Ascending aorta (tissue), 2 donors: ENCODE measurements at regions not wholly inside any gene's neighbourhood (a gene's known extent, or its start where the extent isn't known, plus 50 kb on each side); places are given as distances from the start of the nearest gene placed in this dataset.

Experiments
- DNase-seq, 2 donors: peaks; one replicate each; pipeline ENCODE4 v3.0.0-alpha.2; 2019; ENCODE audit warnings: low spot score in 2 of 2
- H3K27ac ChIP-seq, 2 donors: fragments of 200-600 bp; sonication (generic); one replicate each; pipeline ENCODE4 v1.5.1; 2016 to 2017; ENCODE audit warnings: mild to moderate bottlenecking in 1 of 2
- H3K27me3 ChIP-seq: fragments of 200-600 bp; sonication (generic); one replicate; pipeline ENCODE4 v1.5.1; 2017
- H3K36me3 ChIP-seq, 2 donors: fragments of 200-600 bp; sonication (generic); one replicate each; pipeline ENCODE4 v1.5.1; 2016
- H3K4me1 ChIP-seq, 2 donors: fragments of 200-600 bp; sonication (generic); one replicate each; pipeline ENCODE4 v1.5.1; 2016 to 2017; ENCODE audit warnings: mild to moderate bottlenecking in 1 of 2
- H3K4me3 ChIP-seq, 2 donors: fragments of 200-600 bp; sonication (generic); one replicate each; pipeline ENCODE4 v1.5.1; 2016 to 2017; ENCODE audit warnings: mild to moderate bottlenecking in 1 of 2
- H3K9me3 ChIP-seq, 2 donors: fragments of 200-600 bp; sonication (generic); one replicate each; pipeline ENCODE4 v1.5.1; 2016
- intact Hi-C: fragments of 100-400 bp; cut with DNase I; formaldehyde crosslinking; loops from one replicate; pipeline ENCODE4 v1.15.1; 2023
- TF ChIP-seq, protein P1 (sequence below), 3 experiments: fragments of 200-600 bp in 2 of 3; fragments of 450-650 bp in 1 of 3; sonication (generic) in 2 of 3; IDR thresholded peaks; one replicate each; pipeline ENCODE4 v1.5.1; 2016 to 2019; ENCODE audit warnings: antibody characterized with exemption in 3 of 3, mild to moderate bottlenecking in 1 of 3, moderate library complexity in 1 of 3

GRCh38 chr2:407630-408029, 119.7 kb upstream of the ALKAL2 start:
- Histone ChIP-seq H3K27me3 (no peaks in the 10 kb centered on the region), H3K4me1 (no peaks in the 10 kb centered on the region), H3K36me3 (no peaks in the 10 kb centered on the region), H3K4me3 (no peak overlapping the region), H3K9me3 (no peaks in the 10 kb centered on the region), H3K27ac (no peak overlapping the region)
- intact Hi-C loops = no loop called here
- TF ChIP-seq, protein P1, sequence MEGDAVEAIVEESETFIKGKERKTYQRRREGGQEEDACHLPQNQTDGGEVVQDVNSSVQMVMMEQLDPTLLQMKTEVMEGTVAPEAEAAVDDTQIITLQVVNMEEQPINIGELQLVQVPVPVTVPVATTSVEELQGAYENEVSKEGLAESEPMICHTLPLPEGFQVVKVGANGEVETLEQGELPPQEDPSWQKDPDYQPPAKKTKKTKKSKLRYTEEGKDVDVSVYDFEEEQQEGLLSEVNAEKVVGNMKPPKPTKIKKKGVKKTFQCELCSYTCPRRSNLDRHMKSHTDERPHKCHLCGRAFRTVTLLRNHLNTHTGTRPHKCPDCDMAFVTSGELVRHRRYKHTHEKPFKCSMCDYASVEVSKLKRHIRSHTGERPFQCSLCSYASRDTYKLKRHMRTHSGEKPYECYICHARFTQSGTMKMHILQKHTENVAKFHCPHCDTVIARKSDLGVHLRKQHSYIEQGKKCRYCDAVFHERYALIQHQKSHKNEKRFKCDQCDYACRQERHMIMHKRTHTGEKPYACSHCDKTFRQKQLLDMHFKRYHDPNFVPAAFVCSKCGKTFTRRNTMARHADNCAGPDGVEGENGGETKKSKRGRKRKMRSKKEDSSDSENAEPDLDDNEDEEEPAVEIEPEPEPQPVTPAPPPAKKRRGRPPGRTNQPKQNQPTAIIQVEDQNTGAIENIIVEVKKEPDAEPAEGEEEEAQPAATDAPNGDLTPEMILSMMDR (IDR thresholded peaks at IDR 0.05) = no peak
- DNase-seq = no peak

DNA sequence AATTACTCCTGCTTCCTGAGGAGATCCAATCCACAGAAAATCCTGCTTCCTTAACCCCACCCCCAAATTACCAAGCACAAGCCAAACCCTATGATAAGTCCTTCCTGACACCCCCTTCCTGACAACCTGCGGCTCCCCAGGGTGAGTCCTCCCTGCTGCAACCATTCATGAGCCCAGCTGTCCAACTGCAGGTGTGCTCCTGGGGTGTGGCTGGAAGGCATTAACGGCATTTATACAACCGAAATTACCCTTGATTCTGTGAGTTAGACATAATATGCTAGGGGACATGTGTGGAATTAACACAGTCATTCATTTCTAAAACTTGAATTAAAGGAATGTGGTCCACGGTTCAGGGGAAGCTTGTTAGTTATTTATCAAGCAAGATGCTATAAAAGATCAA, 119.0 kb upstream of the ALKAL2 start:
- intact Hi-C loops = no loop called here
- H3K36me3 ChIP-seq = no peaks in the 10 kb centered on the region
- DNase-seq = no peak

DNA sequence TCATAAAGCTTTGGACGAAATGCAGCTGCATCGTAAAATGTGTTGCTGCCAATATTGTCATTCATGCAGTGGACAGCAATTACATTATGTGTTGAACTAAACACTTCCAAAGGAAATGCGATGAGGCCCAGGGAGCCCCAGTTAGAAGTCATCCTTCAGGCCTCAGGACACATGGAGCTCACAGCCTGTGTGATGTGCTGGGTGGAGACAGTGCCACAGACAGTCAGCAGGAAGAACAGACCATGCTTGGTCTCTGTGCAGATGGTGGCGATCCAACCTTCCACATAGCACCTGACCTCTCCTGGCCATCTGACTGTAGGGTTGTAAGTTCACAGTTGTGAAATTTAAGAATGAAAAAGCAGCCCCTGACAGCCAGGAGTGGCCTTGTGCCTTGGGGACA, 118.3 kb upstream of the ALKAL2 start:
- no peak overlapping the region for H3K4me3 ChIP-seq
- DNase-seq = no peak
- H3K27me3 ChIP-seq = no peaks in the 10 kb centered on the region
- no peaks in the 10 kb centered on the region for H3K4me1 ChIP-seq
- intact Hi-C loops = no loop called here
- TF ChIP-seq, protein P1 (IDR thresholded peaks at IDR 0.05) = no peak
- no peaks in the 10 kb centered on the region for H3K36me3 ChIP-seq
- H3K27ac ChIP-seq = no peak overlapping the region
- H3K9me3 ChIP-seq = no peaks in the 10 kb centered on the region

More for the DNA sequence above, 119.0 kb upstream of the ALKAL2 start:
- Histone ChIP-seq H3K27ac (no peak overlapping the region), H3K4me1 (no peaks in the 10 kb centered on the region), H3K27me3 (no peaks in the 10 kb centered on the region), H3K4me3 (no peak overlapping the region), H3K9me3 (no peaks in the 10 kb centered on the region)
- TF ChIP-seq, protein P1 (IDR thresholded peaks at IDR 0.05) = no peak

DNA sequence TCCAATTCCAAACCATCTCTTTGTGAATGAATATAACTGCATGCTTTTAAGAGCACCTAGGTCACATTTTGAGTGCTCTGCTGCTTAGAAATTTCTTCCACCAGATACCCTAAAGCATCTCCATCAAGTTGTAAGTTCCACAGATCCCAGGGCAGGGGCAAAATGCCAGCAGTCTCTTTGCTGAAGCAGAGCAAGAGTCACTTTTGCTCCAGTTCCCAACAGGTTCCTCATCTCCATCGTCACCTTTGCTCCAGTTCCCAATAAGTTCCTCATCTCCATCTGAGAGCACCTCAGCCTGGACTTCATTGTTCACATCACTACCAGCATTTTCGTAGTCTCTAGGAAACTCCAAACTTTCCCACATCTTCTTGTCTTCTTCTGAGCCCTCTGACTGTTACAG, 116.7 kb upstream of the ALKAL2 start:
- Histone ChIP-seq H3K27me3 (no peaks in the 10 kb centered on the region), H3K4me1 (no peaks in the 10 kb centered on the region), H3K9me3 (no peaks in the 10 kb centered on the region), H3K36me3 (no peaks in the 10 kb centered on the region), H3K4me3 (no peak overlapping the region), H3K27ac (no peak overlapping the region)
- TF ChIP-seq, protein P1 (IDR thresholded peaks at IDR 0.05) = no peak
- intact Hi-C loops = no loop called here
- DNase-seq = no peak

GRCh38 chr2:403682-404081, 115.8 kb upstream of the ALKAL2 start:
- TF ChIP-seq, protein P1 (IDR thresholded peaks at IDR 0.05) = no peak
- no peaks in the 10 kb centered on the region for H3K27me3 ChIP-seq
- no peaks in the 10 kb centered on the region for H3K36me3 ChIP-seq
- no peak for DNase-seq
- H3K27ac ChIP-seq = no peak overlapping the region
- H3K9me3 ChIP-seq = no peaks in the 10 kb centered on the region
- intact Hi-C loops = no loop called here
- no peaks in the 10 kb centered on the region for H3K4me1 ChIP-seq
- no peak overlapping the region for H3K4me3 ChIP-seq

DNA sequence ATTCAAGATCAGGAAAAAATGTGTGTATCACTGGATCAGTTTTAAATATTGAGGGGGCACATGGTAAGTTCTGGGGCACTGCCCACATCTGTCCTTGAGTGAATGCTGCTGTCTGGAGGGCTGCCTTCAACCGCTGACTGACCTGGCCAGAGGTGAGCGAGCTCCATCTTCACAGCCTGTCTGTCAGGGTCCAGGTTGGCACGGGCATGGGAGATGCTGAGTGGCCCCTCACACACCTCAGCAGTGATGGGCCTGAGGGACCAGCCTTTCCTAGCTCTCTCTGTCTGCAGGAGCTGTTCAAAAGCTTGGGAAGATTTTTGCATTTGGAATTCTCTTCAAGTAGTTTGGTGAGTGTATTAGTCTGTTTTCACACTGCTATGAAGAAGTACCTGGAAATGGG, 114.8 kb upstream of the ALKAL2 start:
- Histone ChIP-seq H3K9me3 (no peaks in the 10 kb centered on the region), H3K36me3 (no peaks in the 10 kb centered on the region), H3K27me3 (no peaks in the 10 kb centered on the region), H3K4me3 (no peak overlapping the region), H3K27ac (no peak overlapping the region), H3K4me1 (no peaks in the 10 kb centered on the region)
- no peak for DNase-seq
- TF ChIP-seq, protein P1 (IDR thresholded peaks at IDR 0.05) = no peak
- intact Hi-C loops = no loop called here
